DND-41 (cell line): ENCODE measurements at regions not wholly inside any gene's neighbourhood (a gene's known extent, or its start where the extent isn't known, plus 50 kb on each side); places are given as distances from the start of the nearest gene placed in this dataset.

Experiments
- CTCF ChIP-seq: IDR thresholded peaks from 2 replicates; pipeline ENCODE4 v1.5.1; 2012; ENCODE audit warnings: borderline replicate concordance, low read length, moderate library complexity, mild to moderate bottlenecking; ENCODE audit not compliant: poor library complexity, severe bottlenecking; ENCODE audit errors: extremely low read depth
- EZH2 ChIP-seq: IDR thresholded peaks from 3 replicates; pipeline ENCODE4 v1.6.1; 2012; ENCODE audit warnings: borderline replicate concordance, low read depth, mild to moderate bottlenecking, moderate library complexity, low read length, inconsistent platforms; ENCODE audit not compliant: severe bottlenecking

GRCh38 chr4:89645482-89645881, 191.5 kb downstream of the SNCA start:
- TF ChIP-seq CTCF (no peak), EZH2 (no peak)
